Ascending aorta (tissue), 2 donors: ENCODE measurements at regions not wholly inside any gene's neighbourhood (a gene's known extent, or its start where the extent isn't known, plus 50 kb on each side); places are given as distances from the start of the nearest gene placed in this dataset.
A peak's percentile ranks its signal among the peaks of the same experiment; 100 is the strongest.

Experiments
- DNase-seq, 2 donors: peaks; one replicate each; pipeline ENCODE4 v3.0.0-alpha.2; 2019; ENCODE audit warnings: low spot score in 2 of 2
- H3K27ac ChIP-seq, 2 donors: fragments of 200-600 bp; sonication (generic); one replicate each; pipeline ENCODE4 v1.5.1; 2016 to 2017; ENCODE audit warnings: mild to moderate bottlenecking in 1 of 2
- H3K27me3 ChIP-seq: fragments of 200-600 bp; sonication (generic); one replicate; pipeline ENCODE4 v1.5.1; 2017
- H3K36me3 ChIP-seq, 2 donors: fragments of 200-600 bp; sonication (generic); one replicate each; pipeline ENCODE4 v1.5.1; 2016
- H3K4me1 ChIP-seq, 2 donors: fragments of 200-600 bp; sonication (generic); one replicate each; pipeline ENCODE4 v1.5.1; 2016 to 2017; ENCODE audit warnings: mild to moderate bottlenecking in 1 of 2
- H3K4me3 ChIP-seq, 2 donors: fragments of 200-600 bp; sonication (generic); one replicate each; pipeline ENCODE4 v1.5.1; 2016 to 2017; ENCODE audit warnings: mild to moderate bottlenecking in 1 of 2
- H3K9me3 ChIP-seq, 2 donors: fragments of 200-600 bp; sonication (generic); one replicate each; pipeline ENCODE4 v1.5.1; 2016
- intact Hi-C: fragments of 100-400 bp; cut with DNase I; formaldehyde crosslinking; loops from one replicate; pipeline ENCODE4 v1.15.1; 2023
- TF ChIP-seq, protein P1 (sequence below), 3 experiments: fragments of 200-600 bp in 2 of 3; fragments of 450-650 bp in 1 of 3; sonication (generic) in 2 of 3; IDR thresholded peaks; one replicate each; pipeline ENCODE4 v1.5.1; 2016 to 2019; ENCODE audit warnings: antibody characterized with exemption in 3 of 3, mild to moderate bottlenecking in 1 of 3, moderate library complexity in 1 of 3

DNA sequence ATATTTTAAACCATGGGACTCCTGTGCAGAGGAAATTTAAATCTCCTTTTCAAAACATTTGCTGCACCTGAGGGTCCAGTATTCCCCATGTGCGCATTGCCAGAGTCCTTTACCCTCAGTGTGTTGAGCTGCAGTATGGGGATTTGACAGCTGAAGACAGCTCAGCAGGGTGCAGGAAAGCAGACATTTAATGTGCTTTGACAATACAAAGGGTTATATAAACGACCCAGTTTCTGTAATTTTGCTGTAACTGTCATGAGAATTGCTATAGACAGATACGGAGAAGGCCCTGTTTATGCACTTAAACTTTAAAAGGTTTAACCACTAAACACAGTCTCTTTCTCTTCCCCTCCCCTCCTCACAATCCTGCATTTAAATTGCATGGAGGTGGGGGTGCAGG, 393.4 kb downstream of the MID1IP1 start:
- Histone ChIP-seq H3K4me3 (no peak overlapping the region), H3K36me3 (no peaks in the 10 kb centered on the region), H3K27me3 (no peaks in the 10 kb centered on the region), H3K4me1 (no peaks in the 10 kb centered on the region), H3K9me3 (no peaks in the 10 kb centered on the region), H3K27ac (no peak overlapping the region)
- intact Hi-C loops: no loop called here
- DNase-seq: no peak
- TF ChIP-seq, protein P1, sequence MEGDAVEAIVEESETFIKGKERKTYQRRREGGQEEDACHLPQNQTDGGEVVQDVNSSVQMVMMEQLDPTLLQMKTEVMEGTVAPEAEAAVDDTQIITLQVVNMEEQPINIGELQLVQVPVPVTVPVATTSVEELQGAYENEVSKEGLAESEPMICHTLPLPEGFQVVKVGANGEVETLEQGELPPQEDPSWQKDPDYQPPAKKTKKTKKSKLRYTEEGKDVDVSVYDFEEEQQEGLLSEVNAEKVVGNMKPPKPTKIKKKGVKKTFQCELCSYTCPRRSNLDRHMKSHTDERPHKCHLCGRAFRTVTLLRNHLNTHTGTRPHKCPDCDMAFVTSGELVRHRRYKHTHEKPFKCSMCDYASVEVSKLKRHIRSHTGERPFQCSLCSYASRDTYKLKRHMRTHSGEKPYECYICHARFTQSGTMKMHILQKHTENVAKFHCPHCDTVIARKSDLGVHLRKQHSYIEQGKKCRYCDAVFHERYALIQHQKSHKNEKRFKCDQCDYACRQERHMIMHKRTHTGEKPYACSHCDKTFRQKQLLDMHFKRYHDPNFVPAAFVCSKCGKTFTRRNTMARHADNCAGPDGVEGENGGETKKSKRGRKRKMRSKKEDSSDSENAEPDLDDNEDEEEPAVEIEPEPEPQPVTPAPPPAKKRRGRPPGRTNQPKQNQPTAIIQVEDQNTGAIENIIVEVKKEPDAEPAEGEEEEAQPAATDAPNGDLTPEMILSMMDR (IDR thresholded peaks at IDR 0.05): no peak

- intact Hi-C loops: no loop called here
- Histone ChIP-seq H3K27ac (no peak overlapping the region), H3K27me3 (no peaks in the 10 kb centered on the region), H3K4me1 (no peaks in the 10 kb centered on the region), H3K9me3 (no peaks in the 10 kb centered on the region), H3K4me3 (no peak overlapping the region), H3K36me3 (no peaks in the 10 kb centered on the region)
- no peak for DNase-seq
- TF ChIP-seq, protein P1 (IDR thresholded peaks at IDR 0.05): no peak
Measured at GRCh38 chrX:39195156-39195555, 393.9 kb downstream of the MID1IP1 start.

DNA sequence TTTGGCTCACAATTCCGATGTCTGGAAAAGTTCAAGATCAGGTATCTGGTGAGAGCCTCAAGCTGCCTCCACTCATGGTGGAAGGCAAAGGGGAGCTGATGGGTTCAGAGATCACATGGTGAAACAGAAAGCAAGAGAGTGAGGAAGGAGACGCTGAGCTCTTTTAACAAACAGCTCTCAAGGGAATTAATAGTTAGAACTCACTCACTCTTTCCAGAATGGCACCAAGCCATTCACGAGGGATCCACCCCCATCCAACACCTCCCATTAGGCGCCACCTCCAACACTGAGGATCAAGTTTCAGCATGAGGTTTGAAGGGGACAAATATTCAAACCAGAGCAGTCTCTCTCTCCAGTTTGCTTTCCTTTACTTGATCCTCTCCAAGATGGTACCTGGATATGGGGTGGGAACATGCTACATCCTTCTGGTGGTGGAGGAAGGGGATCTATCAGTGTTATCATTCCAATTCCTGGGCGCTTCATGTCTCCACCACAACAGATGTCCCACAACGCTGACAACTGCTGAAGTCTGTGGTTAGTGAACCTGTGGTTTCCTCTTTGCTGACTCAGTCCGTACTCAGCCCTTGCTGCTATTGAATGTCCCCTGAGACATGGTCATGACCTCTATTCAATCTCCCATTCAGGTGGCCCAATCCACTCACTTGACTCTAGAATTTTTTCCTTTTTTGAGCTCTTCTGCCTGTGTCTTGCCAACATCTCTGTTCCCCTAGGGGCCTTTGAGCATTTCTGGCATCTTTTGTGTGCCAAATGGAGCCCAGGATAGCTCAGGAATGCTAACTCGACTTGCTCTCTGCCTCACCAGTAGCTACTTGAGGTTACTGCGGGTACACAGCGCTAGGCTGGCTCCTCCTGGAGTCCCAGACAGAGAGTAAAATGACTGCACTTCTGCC, 395.2 kb downstream of the MID1IP1 start:
- H3K4me1 ChIP-seq: no peaks in the 10 kb centered on the region
- no peaks in the 10 kb centered on the region for H3K36me3 ChIP-seq
- intact Hi-C loops: no loop called here
- TF ChIP-seq, protein P1 (IDR thresholded peaks at IDR 0.05): no peak
- H3K4me3 ChIP-seq: peak overlapping the region in 1 of 2 donors; percentile 24
- H3K27ac ChIP-seq: peak overlapping the region; percentile 0 to 27
- DNase-seq: peak in 1 of 2 donors; percentile 71
- H3K9me3 ChIP-seq: no peaks in the 10 kb centered on the region
- no peaks in the 10 kb centered on the region for H3K27me3 ChIP-seq

DNA sequence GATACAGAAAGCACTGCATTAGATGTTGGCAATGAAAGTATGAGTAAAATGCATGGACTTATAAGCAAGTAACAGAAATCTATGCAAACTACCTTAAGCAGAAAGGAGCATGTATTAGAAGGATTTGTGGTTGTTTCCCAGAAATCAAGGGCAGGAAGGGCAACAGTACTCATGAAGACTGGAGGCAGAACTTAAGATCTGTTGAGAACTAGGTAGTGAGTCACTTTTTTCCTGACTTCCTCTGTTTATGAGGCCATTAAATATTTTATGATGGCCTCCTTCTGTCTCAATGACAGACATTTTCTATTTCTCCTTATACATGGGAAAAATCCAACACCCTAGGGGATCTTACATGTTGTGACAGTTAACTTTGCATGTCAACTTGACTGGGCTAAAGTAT, 398.2 kb downstream of the MID1IP1 start:
- no peaks in the 10 kb centered on the region for H3K36me3 ChIP-seq
- H3K4me3 ChIP-seq: no peak overlapping the region
- TF ChIP-seq, protein P1 (IDR thresholded peaks at IDR 0.05): no peak
- no peaks in the 10 kb centered on the region for H3K9me3 ChIP-seq
- DNase-seq: no peak
- no peak overlapping the region for H3K27ac ChIP-seq
- intact Hi-C loops: no loop called here
- no peaks in the 10 kb centered on the region for H3K4me1 ChIP-seq
- H3K27me3 ChIP-seq: no peaks in the 10 kb centered on the region

DNA sequence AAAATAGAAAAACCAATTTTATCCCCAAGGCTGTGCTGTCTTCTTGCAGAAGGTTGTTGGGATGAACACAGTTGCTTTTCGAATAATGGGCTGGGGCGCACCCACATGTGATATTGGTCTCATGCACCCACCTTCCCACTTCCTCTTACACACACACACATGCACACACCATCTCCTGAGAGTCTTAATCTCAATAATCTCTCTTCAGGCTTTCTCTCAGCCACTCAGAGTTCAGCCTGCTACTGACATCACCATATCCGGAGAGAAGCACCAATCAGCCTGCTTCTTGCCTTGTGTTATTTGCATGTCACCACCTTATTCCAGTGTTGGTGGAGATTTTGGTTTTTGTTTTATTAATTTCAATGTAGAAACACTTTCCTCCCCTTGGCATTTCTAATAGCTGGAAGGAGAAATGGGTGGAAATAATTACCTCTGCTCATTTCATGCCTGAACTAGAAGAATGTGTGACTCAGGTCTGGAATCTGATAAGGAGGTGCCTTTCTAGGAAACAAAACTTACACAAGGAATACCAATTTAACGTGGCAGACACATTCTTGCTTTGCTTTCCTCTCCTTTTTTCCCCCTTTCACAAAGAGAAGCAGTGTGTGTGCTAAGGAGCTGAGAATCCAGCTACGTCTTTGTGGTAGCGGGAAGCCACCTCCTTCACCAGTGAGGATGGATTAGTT, 400.2 kb downstream of the MID1IP1 start:
- Histone ChIP-seq H3K4me3 (no peak overlapping the region), H3K36me3 (no peaks in the 10 kb centered on the region), H3K4me1 (no peaks in the 10 kb centered on the region), H3K27me3 (no peaks in the 10 kb centered on the region), H3K27ac (no peak overlapping the region), H3K9me3 (no peaks in the 10 kb centered on the region)
- no peak for DNase-seq
- TF ChIP-seq, protein P1 (IDR thresholded peaks at IDR 0.05): no peak
- intact Hi-C loops: no loop called here
